ENCODE measurements at regions not wholly inside any gene's neighbourhood (a gene's known extent, or its start where the extent isn't known, plus 50 kb on each side); places are given as distances from the start of the nearest gene placed in this dataset.

DNA sequence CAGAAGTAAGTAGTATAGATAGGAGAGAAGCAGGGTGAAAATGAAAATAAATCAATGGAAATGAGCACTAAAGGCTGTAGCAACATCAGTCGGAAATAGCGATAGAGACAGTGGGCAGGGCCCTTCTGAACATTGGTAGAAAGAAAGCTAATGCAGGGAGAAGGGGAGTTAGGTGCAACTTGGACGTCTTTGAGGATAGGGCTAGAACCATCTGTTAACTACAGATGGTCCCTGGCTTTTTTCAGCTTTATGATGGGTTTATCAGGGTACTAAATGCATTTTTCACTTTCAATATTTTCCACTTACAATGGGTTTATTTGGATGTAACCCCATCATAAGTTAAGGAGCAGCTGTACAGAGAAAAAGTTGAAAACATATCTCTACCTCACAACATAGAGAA is 72.8 kb upstream of the CNR1 start:
- Mint-ChIP-seq H3K4me1 (ENCODE audit: insufficient read depth, unreplicated experiment) (peaks cover 5% of the 10 kb centered on the region), H3K36me3 (ENCODE audit: insufficient read depth, unreplicated experiment) (no peaks in the 10 kb centered on the region), H3K27ac (ENCODE audit: low read depth, unreplicated experiment) (no peak overlapping the region), H3K9me3 (ENCODE audit: unreplicated experiment) (peaks cover 7% of the 10 kb centered on the region), H3K27me3 (ENCODE audit: insufficient read depth, unreplicated experiment) (no peaks in the 10 kb centered on the region), H3K4me3 (ENCODE audit: unreplicated experiment) (no peak overlapping the region)
- CTCF ChIA-PET: interaction anchor here (0.9 kb wide), 1 partner anchor 252 kb away, joined by 3 read pairs; no protein-coding TSS in a partner anchor
- no TSS peak for BruUV-seq (replicated peaks)
- no peak for DNase-seq (ENCODE audit: unreplicated experiment)
- POLR2A ChIA-PET: no interaction called here
- intact Hi-C loops (cut with micrococcal nuclease): no loop called here
- TF ChIP-seq, protein P1, sequence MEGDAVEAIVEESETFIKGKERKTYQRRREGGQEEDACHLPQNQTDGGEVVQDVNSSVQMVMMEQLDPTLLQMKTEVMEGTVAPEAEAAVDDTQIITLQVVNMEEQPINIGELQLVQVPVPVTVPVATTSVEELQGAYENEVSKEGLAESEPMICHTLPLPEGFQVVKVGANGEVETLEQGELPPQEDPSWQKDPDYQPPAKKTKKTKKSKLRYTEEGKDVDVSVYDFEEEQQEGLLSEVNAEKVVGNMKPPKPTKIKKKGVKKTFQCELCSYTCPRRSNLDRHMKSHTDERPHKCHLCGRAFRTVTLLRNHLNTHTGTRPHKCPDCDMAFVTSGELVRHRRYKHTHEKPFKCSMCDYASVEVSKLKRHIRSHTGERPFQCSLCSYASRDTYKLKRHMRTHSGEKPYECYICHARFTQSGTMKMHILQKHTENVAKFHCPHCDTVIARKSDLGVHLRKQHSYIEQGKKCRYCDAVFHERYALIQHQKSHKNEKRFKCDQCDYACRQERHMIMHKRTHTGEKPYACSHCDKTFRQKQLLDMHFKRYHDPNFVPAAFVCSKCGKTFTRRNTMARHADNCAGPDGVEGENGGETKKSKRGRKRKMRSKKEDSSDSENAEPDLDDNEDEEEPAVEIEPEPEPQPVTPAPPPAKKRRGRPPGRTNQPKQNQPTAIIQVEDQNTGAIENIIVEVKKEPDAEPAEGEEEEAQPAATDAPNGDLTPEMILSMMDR (IDR thresholded peaks at IDR 0.05; ENCODE audit: unreplicated experiment): no peak

DNA sequence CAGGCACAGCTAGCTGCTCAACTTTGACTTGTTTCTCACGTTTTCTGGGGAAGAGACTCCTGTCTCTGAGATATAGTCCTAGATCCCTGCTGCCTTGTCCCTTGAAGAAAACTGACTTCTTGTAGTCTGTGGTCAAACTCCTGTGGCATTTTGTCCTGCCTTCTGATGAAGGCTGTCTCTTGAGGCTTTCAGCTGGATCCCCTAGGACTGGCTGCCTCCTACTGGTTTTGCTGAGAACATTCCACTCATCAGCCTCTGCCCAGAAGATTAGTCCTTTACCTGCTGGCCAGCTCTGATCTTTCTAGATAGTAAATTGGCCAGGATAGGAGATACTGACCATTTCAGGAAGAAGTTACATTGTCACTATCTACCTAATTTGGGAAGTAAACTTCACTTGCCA is 71.9 kb upstream of the CNR1 start:
- no peaks in the 10 kb centered on the region for H3K36me3 Mint-ChIP-seq (ENCODE audit: insufficient read depth, unreplicated experiment)
- peaks cover 7% of the 10 kb centered on the region for H3K9me3 Mint-ChIP-seq (ENCODE audit: unreplicated experiment)
- intact Hi-C loops (cut with micrococcal nuclease): no loop called here
- DNase-seq (ENCODE audit: unreplicated experiment): peak; percentile 30
- H3K4me3 Mint-ChIP-seq (ENCODE audit: unreplicated experiment): no peak overlapping the region
- H3K27me3 Mint-ChIP-seq (ENCODE audit: insufficient read depth, unreplicated experiment): no peaks in the 10 kb centered on the region
- ChIA-PET POLR2A (no interaction called here), CTCF (interaction anchor here (0.6 to 0.8 kb wide), 2 partner anchors 66 to 837 kb away, joined by 3 read pairs; no protein-coding TSS in a partner anchor)
- TF ChIP-seq, protein P1 (IDR thresholded peaks at IDR 0.05; ENCODE audit: unreplicated experiment): no peak
- H3K27ac Mint-ChIP-seq (ENCODE audit: low read depth, unreplicated experiment): no peak overlapping the region
- no TSS peak for BruUV-seq (replicated peaks)
- peaks cover 5% of the 10 kb centered on the region for H3K4me1 Mint-ChIP-seq (ENCODE audit: insufficient read depth, unreplicated experiment)

DNA sequence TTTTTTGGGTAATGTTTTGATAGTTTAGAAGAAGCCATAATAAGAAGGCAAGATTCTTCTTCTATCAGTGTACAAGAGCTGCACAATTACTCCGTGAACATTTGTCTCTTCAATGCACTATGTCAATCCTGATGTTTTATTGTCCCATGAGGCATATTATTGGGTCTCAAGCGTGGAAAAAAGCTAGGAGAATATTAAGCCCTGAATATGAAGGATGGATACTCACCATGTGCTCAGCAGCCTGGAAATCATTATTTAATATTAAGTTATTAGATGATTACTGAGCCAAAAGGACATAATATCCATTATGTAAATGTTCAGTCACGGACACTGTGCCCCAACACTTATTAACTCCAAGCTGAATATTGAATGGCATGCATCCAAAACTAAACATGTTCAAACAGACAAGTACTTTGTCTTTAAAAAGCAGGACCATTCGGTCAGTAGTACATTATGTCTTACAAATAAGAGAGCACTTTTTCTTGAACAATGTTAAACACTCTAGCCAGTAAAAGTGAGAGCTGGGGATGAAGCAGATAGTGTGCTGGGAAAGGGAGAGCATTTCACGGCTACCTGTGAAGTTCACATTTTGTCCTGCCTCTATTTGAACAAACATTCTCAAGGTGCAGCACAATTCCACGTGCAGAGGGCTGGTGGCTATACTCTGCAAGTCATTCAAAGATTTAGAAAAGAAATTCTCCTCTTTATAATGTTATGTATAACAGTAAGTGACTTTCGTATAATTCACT is 70.6 kb upstream of the CNR1 start:
- ChIA-PET POLR2A (no interaction called here), CTCF (no interaction called here)
- Mint-ChIP-seq H3K4me3 (ENCODE audit: unreplicated experiment) (no peak overlapping the region), H3K4me1 (ENCODE audit: insufficient read depth, unreplicated experiment) (peaks cover 5% of the 10 kb centered on the region), H3K36me3 (ENCODE audit: insufficient read depth, unreplicated experiment) (no peaks in the 10 kb centered on the region), H3K27ac (ENCODE audit: low read depth, unreplicated experiment) (no peak overlapping the region), H3K27me3 (ENCODE audit: insufficient read depth, unreplicated experiment) (no peaks in the 10 kb centered on the region), H3K9me3 (ENCODE audit: unreplicated experiment) (peaks cover 8% of the 10 kb centered on the region)
- intact Hi-C loops (cut with micrococcal nuclease): no loop called here
- TF ChIP-seq, protein P1 (IDR thresholded peaks at IDR 0.05; ENCODE audit: unreplicated experiment): no peak
- DNase-seq (ENCODE audit: unreplicated experiment): no peak
- BruUV-seq (replicated peaks): no TSS peak

DNA sequence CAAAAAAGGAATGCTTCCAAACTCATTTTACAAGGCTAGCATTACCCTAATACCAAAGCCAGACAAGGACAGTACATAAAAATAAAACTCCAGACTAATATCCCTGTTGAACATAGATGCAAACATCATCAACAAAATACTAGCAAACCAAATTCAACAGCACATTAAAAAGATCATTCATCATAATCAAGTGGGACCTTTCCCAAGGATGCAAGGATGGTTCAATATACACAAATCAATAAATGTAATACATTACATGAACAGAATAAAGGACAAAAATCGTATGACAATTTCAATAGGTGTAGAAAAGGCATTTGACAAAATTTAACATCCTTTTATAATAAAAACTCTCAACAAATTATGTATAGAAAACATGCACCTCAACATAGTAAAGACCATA is 66.6 kb upstream of the CNR1 start:
- ChIA-PET POLR2A (no interaction called here), CTCF (interaction anchor here (0.8 kb wide), 1 partner anchor 15 kb away, joined by 4 read pairs; no protein-coding TSS in a partner anchor)
- H3K9me3 Mint-ChIP-seq (ENCODE audit: unreplicated experiment): peaks cover 8% of the 10 kb centered on the region
- H3K4me1 Mint-ChIP-seq (ENCODE audit: insufficient read depth, unreplicated experiment): peaks cover 4% of the 10 kb centered on the region
- no peak overlapping the region for H3K27ac Mint-ChIP-seq (ENCODE audit: low read depth, unreplicated experiment)
- H3K4me3 Mint-ChIP-seq (ENCODE audit: unreplicated experiment): no peak overlapping the region
- no peaks in the 10 kb centered on the region for H3K36me3 Mint-ChIP-seq (ENCODE audit: insufficient read depth, unreplicated experiment)
- intact Hi-C loops (cut with micrococcal nuclease): no loop called here
- TF ChIP-seq, protein P1 (IDR thresholded peaks at IDR 0.05; ENCODE audit: unreplicated experiment): no peak
- DNase-seq (ENCODE audit: unreplicated experiment): no peak
- no peaks in the 10 kb centered on the region for H3K27me3 Mint-ChIP-seq (ENCODE audit: insufficient read depth, unreplicated experiment)
- BruUV-seq (replicated peaks): no TSS peak
